ENCODE measurements at regions not wholly inside any gene's neighbourhood (a gene's known extent, or its start where the extent isn't known, plus 50 kb on each side); places are given as distances from the start of the nearest gene placed in this dataset.
"Not testable (repeated sequence)": the region's sequence is repeated elsewhere in the genome, so short reads cannot be mapped to it uniquely, and the experiment has no call there.

- Histone ChIP-seq H3K4me1 (peaks cover 10% of the 10 kb centered on the region; the same call in 1 of the 2 replicates), H3K36me3 (replicated peaks) (no peaks in the 10 kb centered on the region), H3K9me3 (no peaks in the 10 kb centered on the region), H3K27me3 (ENCODE audit: low read depth) (no peaks in the 10 kb centered on the region), H3K4me3 (no peak overlapping the region)
- no peak for DNase-seq (ENCODE audit: low spot score in 2 of 2)
- in situ Hi-C loops (cut with MboI; ENCODE audit: low sequenced_read_pairs): no loop called here
Measured at GRCh38 chrX:26466387-26466786, 250.4 kb downstream of the MAGEB5 start.

GRCh38 chrX:26445288-26445687 is 229.3 kb downstream of the MAGEB5 start:
- DNase-seq (ENCODE audit: low spot score in 2 of 2): no peak
- no peaks in the 10 kb centered on the region for H3K9me3 ChIP-seq
- H3K36me3 ChIP-seq (replicated peaks): no peaks in the 10 kb centered on the region
- in situ Hi-C loops (cut with MboI; ENCODE audit: low sequenced_read_pairs): no loop called here
- no peak overlapping the region for H3K4me3 ChIP-seq
- peaks cover 2% of the 10 kb centered on the region; the same call in 1 of the 2 replicates for H3K4me1 ChIP-seq
- no peaks in the 10 kb centered on the region for H3K27me3 ChIP-seq (ENCODE audit: low read depth)

GRCh38 chrX:26444417-26444816 is 228.4 kb downstream of the MAGEB5 start:
- H3K27me3 ChIP-seq (ENCODE audit: low read depth); in situ Hi-C loops (cut with MboI; ENCODE audit: low sequenced_read_pairs); H3K36me3 ChIP-seq (replicated peaks); H3K9me3 ChIP-seq; DNase-seq (ENCODE audit: low spot score in 2 of 2); H3K4me3 ChIP-seq; H3K4me1 ChIP-seq: not testable (repeated sequence)

GRCh38 chrX:26442340-26442739 is 226.4 kb downstream of the MAGEB5 start:
- DNase-seq (ENCODE audit: low spot score in 2 of 2): peak; percentile 35 to 57
- Histone ChIP-seq H3K36me3 (replicated peaks) (no peaks in the 10 kb centered on the region), H3K4me3 (no peak overlapping the region), H3K4me1 (peaks cover 2% of the 10 kb centered on the region; the same call in 1 of the 2 replicates), H3K27me3 (ENCODE audit: low read depth) (peaks cover 2% of the 10 kb centered on the region; the same call in 1 of the 2 replicates), H3K9me3 (no peaks in the 10 kb centered on the region)
- in situ Hi-C loops (cut with MboI; ENCODE audit: low sequenced_read_pairs): no loop called here

- Histone ChIP-seq H3K4me1 (no peaks in the 10 kb centered on the region), H3K36me3 (replicated peaks) (no peaks in the 10 kb centered on the region), H3K27me3 (ENCODE audit: low read depth) (no peaks in the 10 kb centered on the region), H3K9me3 (no peaks in the 10 kb centered on the region), H3K4me3 (no peak overlapping the region)
- in situ Hi-C loops (cut with MboI; ENCODE audit: low sequenced_read_pairs): no loop called here
- DNase-seq (ENCODE audit: low spot score in 2 of 2): no peak
Measured at GRCh38 chrX:26414534-26414933, 198.6 kb downstream of the MAGEB5 start.

- no peak overlapping the region for H3K4me3 ChIP-seq
- H3K4me1 ChIP-seq: no peaks in the 10 kb centered on the region
- no peaks in the 10 kb centered on the region for H3K27me3 ChIP-seq (ENCODE audit: low read depth)
- no peak for DNase-seq (ENCODE audit: low spot score in 2 of 2)
- in situ Hi-C loops (cut with MboI; ENCODE audit: low sequenced_read_pairs): no loop called here
- H3K9me3 ChIP-seq: no peaks in the 10 kb centered on the region
- H3K36me3 ChIP-seq (replicated peaks): no peaks in the 10 kb centered on the region
Measured at GRCh38 chrX:26411045-26411444, 195.1 kb downstream of the MAGEB5 start.

GRCh38 chrX:26409636-26410035 is 193.7 kb downstream of the MAGEB5 start:
- DNase-seq (ENCODE audit: low spot score in 2 of 2): no peak
- Histone ChIP-seq H3K4me1 (no peaks in the 10 kb centered on the region), H3K27me3 (ENCODE audit: low read depth) (no peaks in the 10 kb centered on the region), H3K4me3 (no peak overlapping the region), H3K36me3 (replicated peaks) (no peaks in the 10 kb centered on the region), H3K9me3 (no peaks in the 10 kb centered on the region)
- in situ Hi-C loops (cut with MboI; ENCODE audit: low sequenced_read_pairs): no loop called here

GRCh38 chrX:26387906-26388305 is 171.9 kb downstream of the MAGEB5 start:
- Histone ChIP-seq H3K36me3 (replicated peaks) (no peaks in the 10 kb centered on the region), H3K4me1 (no peaks in the 10 kb centered on the region), H3K9me3 (no peaks in the 10 kb centered on the region), H3K27me3 (ENCODE audit: low read depth) (no peaks in the 10 kb centered on the region), H3K4me3 (no peak overlapping the region)
- in situ Hi-C loops (cut with MboI; ENCODE audit: low sequenced_read_pairs): no loop called here
- no peak for DNase-seq (ENCODE audit: low spot score in 2 of 2)

GRCh38 chrX:26376037-26376708 is 160.2 kb downstream of the MAGEB5 start:
- Histone ChIP-seq H3K36me3 (replicated peaks) (no peaks in the 10 kb centered on the region), H3K4me1 (no peaks in the 10 kb centered on the region), H3K27me3 (ENCODE audit: low read depth) (no peaks in the 10 kb centered on the region), H3K9me3 (no peaks in the 10 kb centered on the region), H3K4me3 (no peak overlapping the region)
- DNase-seq (ENCODE audit: low spot score in 2 of 2): no peak
- in situ Hi-C loops (cut with MboI; ENCODE audit: low sequenced_read_pairs): no loop called here

- no peaks in the 10 kb centered on the region for H3K4me1 ChIP-seq
- no peaks in the 10 kb centered on the region for H3K36me3 ChIP-seq (replicated peaks)
- H3K9me3 ChIP-seq: no peaks in the 10 kb centered on the region
- in situ Hi-C loops (cut with MboI; ENCODE audit: low sequenced_read_pairs): no loop called here
- DNase-seq (ENCODE audit: low spot score in 2 of 2): no peak
- no peak overlapping the region for H3K4me3 ChIP-seq
- H3K27me3 ChIP-seq (ENCODE audit: low read depth): no peaks in the 10 kb centered on the region
Measured at GRCh38 chrX:26375346-26375745, 159.4 kb downstream of the MAGEB5 start.

- Histone ChIP-seq H3K4me1 (no peaks in the 10 kb centered on the region), H3K4me3 (no peak overlapping the region), H3K36me3 (replicated peaks) (no peaks in the 10 kb centered on the region), H3K9me3 (no peaks in the 10 kb centered on the region), H3K27me3 (ENCODE audit: low read depth) (no peaks in the 10 kb centered on the region)
- DNase-seq (ENCODE audit: low spot score in 2 of 2): peak in 1 of 2 experiments; percentile 18
- in situ Hi-C loops (cut with MboI; ENCODE audit: low sequenced_read_pairs): no loop called here
Measured at GRCh38 chrX:26373829-26374228, 157.9 kb downstream of the MAGEB5 start.

GRCh38 chrX:26352891-26353430 is 137.0 kb downstream of the MAGEB5 start:
- no peak for DNase-seq (ENCODE audit: low spot score in 2 of 2)
- in situ Hi-C loops (cut with MboI; ENCODE audit: low sequenced_read_pairs): no loop called here
- no peaks in the 10 kb centered on the region for H3K27me3 ChIP-seq (ENCODE audit: low read depth)

GRCh38 chrX:26347171-26347570 is 131.2 kb downstream of the MAGEB5 start:
- Histone ChIP-seq H3K36me3 (replicated peaks) (no peaks in the 10 kb centered on the region), H3K27me3 (ENCODE audit: low read depth) (no peaks in the 10 kb centered on the region), H3K9me3 (no peaks in the 10 kb centered on the region), H3K4me3 (no peak overlapping the region), H3K4me1 (no peaks in the 10 kb centered on the region)
- DNase-seq (ENCODE audit: low spot score in 2 of 2): no peak
- in situ Hi-C loops (cut with MboI; ENCODE audit: low sequenced_read_pairs): no loop called here

More at GRCh38 chrX:26352891-26353430, 137.0 kb downstream of the MAGEB5 start:
- Histone ChIP-seq H3K4me3 (no peak overlapping the region), H3K36me3 (replicated peaks) (no peaks in the 10 kb centered on the region), H3K9me3 (no peaks in the 10 kb centered on the region), H3K4me1 (no peaks in the 10 kb centered on the region)

GRCh38 chrX:26334232-26334631 is 118.3 kb downstream of the MAGEB5 start:
- in situ Hi-C loops (cut with MboI; ENCODE audit: low sequenced_read_pairs): no loop called here
- no peaks in the 10 kb centered on the region for H3K9me3 ChIP-seq

More at GRCh38 chrX:26334232-26334631, 118.3 kb downstream of the MAGEB5 start:
- Histone ChIP-seq H3K4me3 (no peak overlapping the region), H3K27me3 (ENCODE audit: low read depth) (no peaks in the 10 kb centered on the region), H3K36me3 (replicated peaks) (no peaks in the 10 kb centered on the region), H3K4me1 (no peaks in the 10 kb centered on the region)
- DNase-seq (ENCODE audit: low spot score in 2 of 2): no peak

Measured in HAP-1 (cell line).